HG03571 (cell line): ENCODE measurements at regions not wholly inside any gene's neighbourhood (a gene's known extent, or its start where the extent isn't known, plus 50 kb on each side); places are given as distances from the start of the nearest gene placed in this dataset.
"Not testable (repeated sequence)": the region's sequence is repeated elsewhere in the genome, so short reads cannot be mapped to it uniquely, and the experiment has no call there.

ENCODE experiments used
- ATAC-seq: cut with Tn5 transposase; IDR thresholded peaks from one replicate; pipeline ENCODE4 v1.9.1; 2021; ENCODE audit not compliant: unreplicated experiment

- no peak for ATAC-seq
These were observed 124.0 kb upstream of the TOPAZ1 start for GRCh38 chr3:44117736-44118135.

- no peak for ATAC-seq
These were observed 120.7 kb upstream of the TOPAZ1 start for GRCh38 chr3:44120721-44121582.

GRCh38 chr3:44125246-44125645 is 116.4 kb upstream of the TOPAZ1 start:
- no peak for ATAC-seq

GRCh38 chr3:44125882-44126281 is 115.8 kb upstream of the TOPAZ1 start:
- ATAC-seq: no peak

GRCh38 chr3:44128057-44128775 is 113.5 kb upstream of the TOPAZ1 start:
- ATAC-seq: no peak

GRCh38 chr3:44130249-44130648 is 111.4 kb upstream of the TOPAZ1 start:
- no peak for ATAC-seq

GRCh38 chr3:44132061-44132460 is 109.6 kb upstream of the TOPAZ1 start:
- no peak for ATAC-seq

GRCh38 chr3:44132593-44132992 is 109.1 kb upstream of the TOPAZ1 start:
- no peak for ATAC-seq

GRCh38 chr3:44136421-44136820 is 105.3 kb upstream of the TOPAZ1 start:
- no peak for ATAC-seq

GRCh38 chr3:44146073-44146472 is 95.6 kb upstream of the TOPAZ1 start:
- no peak for ATAC-seq

- ATAC-seq: no peak
These were observed 81.9 kb upstream of the TOPAZ1 start for GRCh38 chr3:44159696-44160300.

GRCh38 chr3:44160818-44161217 is 80.9 kb upstream of the TOPAZ1 start:
- ATAC-seq: no peak

- ATAC-seq: no peak
These were observed 69.8 kb upstream of the TOPAZ1 start for GRCh38 chr3:44171891-44172290.

GRCh38 chr3:44172701-44173100 is 69.0 kb upstream of the TOPAZ1 start:
- not testable (repeated sequence) for ATAC-seq

GRCh38 chr3:44173263-44173662 is 68.4 kb upstream of the TOPAZ1 start:
- ATAC-seq: no peak

- ATAC-seq: no peak
These were observed 66.6 kb upstream of the TOPAZ1 start for GRCh38 chr3:44175070-44175469.

- ATAC-seq: no peak
These were observed 62.4 kb upstream of the TOPAZ1 start for GRCh38 chr3:44179246-44179645.

- no peak for ATAC-seq
These were observed 57.2 kb upstream of the TOPAZ1 start for GRCh38 chr3:44184319-44184953.

- ATAC-seq: no peak
These were observed 56.2 kb upstream of the TOPAZ1 start for GRCh38 chr3:44185396-44185915.

GRCh38 chr3:44186111-44186672 is 55.5 kb upstream of the TOPAZ1 start:
- ATAC-seq: no peak

GRCh38 chr3:44186712-44187111 is 55.0 kb upstream of the TOPAZ1 start:
- ATAC-seq: no peak
